ENCODE measurements at regions not wholly inside any gene's neighbourhood (a gene's known extent, or its start where the extent isn't known, plus 50 kb on each side); places are given as distances from the start of the nearest gene placed in this dataset.

- H3K4me2 ChIP-seq (ENCODE audit: low read length), result no peak overlapping the region
- TF ChIP-seq, protein P1, sequence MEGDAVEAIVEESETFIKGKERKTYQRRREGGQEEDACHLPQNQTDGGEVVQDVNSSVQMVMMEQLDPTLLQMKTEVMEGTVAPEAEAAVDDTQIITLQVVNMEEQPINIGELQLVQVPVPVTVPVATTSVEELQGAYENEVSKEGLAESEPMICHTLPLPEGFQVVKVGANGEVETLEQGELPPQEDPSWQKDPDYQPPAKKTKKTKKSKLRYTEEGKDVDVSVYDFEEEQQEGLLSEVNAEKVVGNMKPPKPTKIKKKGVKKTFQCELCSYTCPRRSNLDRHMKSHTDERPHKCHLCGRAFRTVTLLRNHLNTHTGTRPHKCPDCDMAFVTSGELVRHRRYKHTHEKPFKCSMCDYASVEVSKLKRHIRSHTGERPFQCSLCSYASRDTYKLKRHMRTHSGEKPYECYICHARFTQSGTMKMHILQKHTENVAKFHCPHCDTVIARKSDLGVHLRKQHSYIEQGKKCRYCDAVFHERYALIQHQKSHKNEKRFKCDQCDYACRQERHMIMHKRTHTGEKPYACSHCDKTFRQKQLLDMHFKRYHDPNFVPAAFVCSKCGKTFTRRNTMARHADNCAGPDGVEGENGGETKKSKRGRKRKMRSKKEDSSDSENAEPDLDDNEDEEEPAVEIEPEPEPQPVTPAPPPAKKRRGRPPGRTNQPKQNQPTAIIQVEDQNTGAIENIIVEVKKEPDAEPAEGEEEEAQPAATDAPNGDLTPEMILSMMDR (conservative IDR thresholded peaks at IDR 0.05; ENCODE audit: low read depth, low read length), result no peak
- TF ChIP-seq EZH2phosphoT487 (IDR thresholded peaks at IDR 0.05; ENCODE audit: borderline replicate concordance, low read length) (no peak), EZH2 (IDR thresholded peaks at IDR 0.05; ENCODE audit: low read length, unreplicated experiment) (no peak)
- no peak overlapping the region for H3K4me3 ChIP-seq (ENCODE audit: low read length)
- H4K20me1 ChIP-seq (ENCODE audit: low read length), result no peaks in the 10 kb centered on the region
- ChIA-PET CTCF (no interaction called here), POLR2A (ENCODE audit: unreplicated experiment) (no interaction called here)
- H3K36me3 ChIP-seq (ENCODE audit: low read depth, low read length), result no peaks in the 10 kb centered on the region
- intact Hi-C loops (cut with micrococcal nuclease), result no loop called here
- H3K79me2 ChIP-seq (ENCODE audit: low read length), result no peaks in the 10 kb centered on the region
- no peaks in the 10 kb centered on the region for H3F3A ChIP-seq (ENCODE audit: low read length, unreplicated experiment)
- no peak overlapping the region for H2AFZ ChIP-seq (ENCODE audit: low read length)
- H3K4me1 ChIP-seq (ENCODE audit: insufficient read depth, low read length), result peaks cover 8% of the 10 kb centered on the region; the same call in 1 of the 2 replicates
- no peaks in the 10 kb centered on the region for H3K9me3 ChIP-seq (ENCODE audit: low read length)
- BruUV-seq (replicated peaks), result no TSS peak
- H3K27ac ChIP-seq (ENCODE audit: low read length), result no peak overlapping the region
- H3K27me3 ChIP-seq (ENCODE audit: low read length), result no peaks in the 10 kb centered on the region
- no peaks in the 10 kb centered on the region for H3K9me2 ChIP-seq (replicated peaks; ENCODE audit: low read length)
- no peak overlapping the region for H3K9ac ChIP-seq (ENCODE audit: low read length)
- DNase-seq (no peak), ATAC-seq (no peak)
Measured at GRCh38 chr2:150417278-150417677, 70.2 kb downstream of the RND3 start.

DNA sequence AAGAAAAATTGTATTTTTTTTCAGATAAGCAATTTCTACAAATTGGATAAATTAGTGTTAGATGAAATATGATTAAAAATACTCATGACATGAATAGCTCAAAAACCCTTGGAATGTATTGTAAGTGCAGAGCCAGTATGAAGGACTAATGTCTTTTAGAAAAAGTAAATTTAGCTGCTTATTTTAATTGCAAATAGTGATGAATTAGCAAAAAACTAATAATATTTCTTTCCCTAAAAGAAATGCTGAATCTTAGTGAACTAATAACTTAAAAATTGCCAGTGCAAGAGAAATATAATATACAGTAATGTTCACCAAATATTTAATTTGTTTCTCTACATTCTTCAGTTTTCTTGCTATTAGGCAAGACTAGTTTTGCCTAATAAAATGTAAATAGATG lies 72.4 kb downstream of the RND3 start:
- Histone ChIP-seq H3K4me3 (ENCODE audit: low read length) (no peak overlapping the region), H3K9me2 (replicated peaks; ENCODE audit: low read length) (no peaks in the 10 kb centered on the region), H3K27me3 (ENCODE audit: low read length) (no peaks in the 10 kb centered on the region), H3K4me2 (ENCODE audit: low read length) (no peak overlapping the region), H3K79me2 (ENCODE audit: low read length) (no peaks in the 10 kb centered on the region), H2AFZ (ENCODE audit: low read length) (no peak overlapping the region), H3K27ac (ENCODE audit: low read length) (no peak overlapping the region), H4K20me1 (ENCODE audit: low read length) (no peaks in the 10 kb centered on the region), H3K9ac (ENCODE audit: low read length) (no peak overlapping the region), H3K9me3 (ENCODE audit: low read length) (no peaks in the 10 kb centered on the region), H3K36me3 (ENCODE audit: low read depth, low read length) (no peaks in the 10 kb centered on the region), H3F3A (ENCODE audit: low read length, unreplicated experiment) (no peaks in the 10 kb centered on the region), H3K4me1 (ENCODE audit: insufficient read depth, low read length) (peaks cover 4% of the 10 kb centered on the region; the same call in 1 of the 2 replicates)
- ChIA-PET CTCF (no interaction called here), POLR2A (ENCODE audit: unreplicated experiment) (no interaction called here)
- BruUV-seq (replicated peaks), result no TSS peak
- intact Hi-C loops (cut with micrococcal nuclease), result no loop called here
- TF ChIP-seq EZH2phosphoT487 (IDR thresholded peaks at IDR 0.05; ENCODE audit: borderline replicate concordance, low read length) (no peak), EZH2 (IDR thresholded peaks at IDR 0.05; ENCODE audit: low read length, unreplicated experiment) (no peak)
- TF ChIP-seq, protein P1 (conservative IDR thresholded peaks at IDR 0.05; ENCODE audit: low read depth, low read length), result no peak
- ATAC-seq, result no peak
- DNase-seq, result no peak

DNA sequence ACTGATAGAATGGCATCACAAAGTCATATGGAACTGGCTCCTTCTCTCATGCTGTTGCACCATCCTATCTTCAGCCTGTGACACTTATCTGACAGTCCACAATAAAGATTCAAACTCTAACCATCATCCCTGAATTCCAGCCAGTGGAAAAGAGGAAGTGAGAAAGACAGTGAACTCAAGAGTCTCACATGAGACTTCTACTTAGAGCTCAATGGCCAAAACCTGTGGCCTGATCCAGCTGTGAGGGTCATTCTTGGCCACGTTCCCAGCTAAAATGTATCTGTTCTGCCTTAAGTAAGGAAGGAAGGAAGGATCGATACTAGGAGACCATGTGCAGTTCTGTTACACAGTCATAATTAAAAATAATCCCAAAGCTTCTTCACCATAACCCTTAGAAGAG lies 73.6 kb downstream of the RND3 start:
- ChIA-PET POLR2A (ENCODE audit: unreplicated experiment) (interaction anchor here (0.5 kb wide), 1 partner anchor 12 kb away, joined by 16 read pairs; no protein-coding TSS in a partner anchor), CTCF (no interaction called here)
- no peaks in the 10 kb centered on the region for H3K27me3 ChIP-seq (ENCODE audit: low read length)
- no peaks in the 10 kb centered on the region for H3K79me2 ChIP-seq (ENCODE audit: low read length)
- no peak overlapping the region for H3K4me3 ChIP-seq (ENCODE audit: low read length)
- H3K9ac ChIP-seq (ENCODE audit: low read length), result no peak overlapping the region
- H3K9me2 ChIP-seq (replicated peaks; ENCODE audit: low read length), result no peaks in the 10 kb centered on the region
- no TSS peak for BruUV-seq (replicated peaks)
- H3F3A ChIP-seq (ENCODE audit: low read length, unreplicated experiment), result no peaks in the 10 kb centered on the region
- DNase-seq (no peak), ATAC-seq (no peak)
- intact Hi-C loops (cut with micrococcal nuclease), result no loop called here
- H4K20me1 ChIP-seq (ENCODE audit: low read length), result no peaks in the 10 kb centered on the region
- no peak overlapping the region for H2AFZ ChIP-seq (ENCODE audit: low read length)
- H3K36me3 ChIP-seq (ENCODE audit: low read depth, low read length), result no peaks in the 10 kb centered on the region
- no peak overlapping the region for H3K27ac ChIP-seq (ENCODE audit: low read length)
- no peaks in the 10 kb centered on the region; the same call in 1 of the 2 replicates for H3K4me1 ChIP-seq (ENCODE audit: insufficient read depth, low read length)
- H3K9me3 ChIP-seq (ENCODE audit: low read length), result no peaks in the 10 kb centered on the region
- TF ChIP-seq, protein P1 (conservative IDR thresholded peaks at IDR 0.05; ENCODE audit: low read depth, low read length), result no peak
- TF ChIP-seq EZH2 (IDR thresholded peaks at IDR 0.05; ENCODE audit: low read length, unreplicated experiment) (no peak), EZH2phosphoT487 (IDR thresholded peaks at IDR 0.05; ENCODE audit: borderline replicate concordance, low read length) (no peak)
- H3K4me2 ChIP-seq (ENCODE audit: low read length), result no peak overlapping the region

All from PC-3 (cell line).